Ascending aorta (tissue), 2 donors: ENCODE measurements at regions not wholly inside any gene's neighbourhood (a gene's known extent, or its start where the extent isn't known, plus 50 kb on each side); places are given as distances from the start of the nearest gene placed in this dataset.

ENCODE experiments used
- DNase-seq, 2 donors: peaks; one replicate each; pipeline ENCODE4 v3.0.0-alpha.2; 2019; ENCODE audit warnings: low spot score in 2 of 2
- H3K27ac ChIP-seq, 2 donors: fragments of 200-600 bp; sonication (generic); one replicate each; pipeline ENCODE4 v1.5.1; 2016 to 2017; ENCODE audit warnings: mild to moderate bottlenecking in 1 of 2
- H3K27me3 ChIP-seq: fragments of 200-600 bp; sonication (generic); one replicate; pipeline ENCODE4 v1.5.1; 2017
- H3K36me3 ChIP-seq, 2 donors: fragments of 200-600 bp; sonication (generic); one replicate each; pipeline ENCODE4 v1.5.1; 2016
- H3K4me1 ChIP-seq, 2 donors: fragments of 200-600 bp; sonication (generic); one replicate each; pipeline ENCODE4 v1.5.1; 2016 to 2017; ENCODE audit warnings: mild to moderate bottlenecking in 1 of 2
- H3K4me3 ChIP-seq, 2 donors: fragments of 200-600 bp; sonication (generic); one replicate each; pipeline ENCODE4 v1.5.1; 2016 to 2017; ENCODE audit warnings: mild to moderate bottlenecking in 1 of 2
- H3K9me3 ChIP-seq, 2 donors: fragments of 200-600 bp; sonication (generic); one replicate each; pipeline ENCODE4 v1.5.1; 2016
- intact Hi-C: fragments of 100-400 bp; cut with DNase I; formaldehyde crosslinking; loops from one replicate; pipeline ENCODE4 v1.15.1; 2023
- TF ChIP-seq, protein P1 (sequence below), 3 experiments: fragments of 200-600 bp in 2 of 3; fragments of 450-650 bp in 1 of 3; sonication (generic) in 2 of 3; IDR thresholded peaks; one replicate each; pipeline ENCODE4 v1.5.1; 2016 to 2019; ENCODE audit warnings: antibody characterized with exemption in 3 of 3, mild to moderate bottlenecking in 1 of 3, moderate library complexity in 1 of 3

DNA sequence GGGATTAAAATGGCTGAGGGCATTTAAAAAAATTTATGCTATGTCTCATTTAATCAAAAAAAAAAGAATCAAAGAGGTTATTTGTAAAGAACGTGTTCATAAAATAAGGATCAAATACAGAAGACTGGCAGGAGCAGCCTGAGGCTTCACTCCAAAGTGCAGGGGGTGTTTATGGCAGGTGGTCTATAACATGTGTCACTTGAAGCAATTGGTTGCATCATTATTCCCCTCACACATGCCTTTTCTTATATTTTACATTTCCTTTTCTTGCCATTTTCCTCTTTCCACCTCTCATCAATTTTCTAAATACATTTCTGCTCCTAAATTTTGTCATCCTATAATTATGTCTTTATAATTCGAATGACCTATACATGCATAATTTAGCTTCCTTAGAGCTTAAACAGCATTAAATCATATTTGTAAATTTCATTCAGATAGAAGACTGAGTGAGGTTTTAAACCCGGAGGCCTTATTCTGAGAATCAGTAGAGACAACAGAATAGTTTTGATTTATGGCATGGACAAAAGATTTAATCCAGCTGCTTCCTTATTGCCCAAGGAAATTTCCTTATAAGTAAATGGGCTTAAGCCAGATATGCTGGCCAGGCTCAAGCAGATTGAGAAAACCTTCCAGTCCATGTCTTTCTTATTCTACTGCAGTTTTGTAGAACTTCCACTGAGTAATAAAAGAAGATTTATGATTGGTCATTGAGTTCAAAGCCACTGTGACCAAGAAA lies 322.8 kb downstream of the TGFB2 start:
- no peak for DNase-seq
- Histone ChIP-seq H3K27ac (no peak overlapping the region), H3K36me3 (no peaks in the 10 kb centered on the region), H3K27me3 (no peaks in the 10 kb centered on the region), H3K4me3 (no peak overlapping the region), H3K9me3 (no peaks in the 10 kb centered on the region), H3K4me1 (no peaks in the 10 kb centered on the region)
- intact Hi-C loops = loop anchor here (10.0 kb wide), 1 partner anchor 323 kb away; the partner anchor contains the start of gene TGFB2
- TF ChIP-seq, protein P1, sequence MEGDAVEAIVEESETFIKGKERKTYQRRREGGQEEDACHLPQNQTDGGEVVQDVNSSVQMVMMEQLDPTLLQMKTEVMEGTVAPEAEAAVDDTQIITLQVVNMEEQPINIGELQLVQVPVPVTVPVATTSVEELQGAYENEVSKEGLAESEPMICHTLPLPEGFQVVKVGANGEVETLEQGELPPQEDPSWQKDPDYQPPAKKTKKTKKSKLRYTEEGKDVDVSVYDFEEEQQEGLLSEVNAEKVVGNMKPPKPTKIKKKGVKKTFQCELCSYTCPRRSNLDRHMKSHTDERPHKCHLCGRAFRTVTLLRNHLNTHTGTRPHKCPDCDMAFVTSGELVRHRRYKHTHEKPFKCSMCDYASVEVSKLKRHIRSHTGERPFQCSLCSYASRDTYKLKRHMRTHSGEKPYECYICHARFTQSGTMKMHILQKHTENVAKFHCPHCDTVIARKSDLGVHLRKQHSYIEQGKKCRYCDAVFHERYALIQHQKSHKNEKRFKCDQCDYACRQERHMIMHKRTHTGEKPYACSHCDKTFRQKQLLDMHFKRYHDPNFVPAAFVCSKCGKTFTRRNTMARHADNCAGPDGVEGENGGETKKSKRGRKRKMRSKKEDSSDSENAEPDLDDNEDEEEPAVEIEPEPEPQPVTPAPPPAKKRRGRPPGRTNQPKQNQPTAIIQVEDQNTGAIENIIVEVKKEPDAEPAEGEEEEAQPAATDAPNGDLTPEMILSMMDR (IDR thresholded peaks at IDR 0.05) = no peak

DNA sequence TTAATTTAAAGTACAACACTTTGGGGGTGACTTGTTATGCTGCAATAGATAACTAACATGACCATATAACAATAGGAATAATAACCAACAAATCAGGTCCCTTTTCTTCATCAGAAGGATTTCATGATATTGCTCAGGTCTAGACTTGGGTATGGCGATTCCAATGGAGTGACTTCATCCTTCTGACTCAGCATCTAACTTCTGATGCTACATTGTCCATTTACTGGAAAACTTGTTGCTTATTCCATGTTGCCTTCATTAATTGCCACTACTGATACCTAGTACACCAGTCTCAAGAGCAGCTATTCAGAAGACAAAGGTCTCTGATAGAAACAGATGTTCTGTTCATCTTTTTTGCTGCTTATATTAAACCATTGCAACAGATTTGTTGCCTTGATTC lies 324.3 kb downstream of the TGFB2 start:
- Histone ChIP-seq H3K9me3 (no peaks in the 10 kb centered on the region), H3K4me3 (no peak overlapping the region), H3K4me1 (no peaks in the 10 kb centered on the region), H3K27me3 (no peaks in the 10 kb centered on the region), H3K27ac (no peak overlapping the region), H3K36me3 (no peaks in the 10 kb centered on the region)
- no peak for DNase-seq
- TF ChIP-seq, protein P1 (IDR thresholded peaks at IDR 0.05) = no peak
- intact Hi-C loops = loop anchor here (10.0 kb wide), 1 partner anchor 325 kb away; the partner anchor contains the start of gene TGFB2

GRCh38 chr1:218670875-218671274 lies 325.7 kb downstream of the TGFB2 start:
- Histone ChIP-seq H3K27ac (no peak overlapping the region), H3K4me1 (no peaks in the 10 kb centered on the region), H3K4me3 (no peak overlapping the region), H3K36me3 (no peaks in the 10 kb centered on the region), H3K9me3 (no peaks in the 10 kb centered on the region), H3K27me3 (no peaks in the 10 kb centered on the region)
- intact Hi-C loops = no loop called here
- DNase-seq = no peak
- TF ChIP-seq, protein P1 (IDR thresholded peaks at IDR 0.05) = no peak

GRCh38 chr1:218671573-218671972 lies 326.4 kb downstream of the TGFB2 start:
- Histone ChIP-seq H3K4me3 (no peak overlapping the region), H3K4me1 (no peaks in the 10 kb centered on the region), H3K36me3 (no peaks in the 10 kb centered on the region), H3K27me3 (no peaks in the 10 kb centered on the region), H3K9me3 (no peaks in the 10 kb centered on the region), H3K27ac (no peak overlapping the region)
- intact Hi-C loops = no loop called here
- TF ChIP-seq, protein P1 (IDR thresholded peaks at IDR 0.05) = no peak
- no peak for DNase-seq

DNA sequence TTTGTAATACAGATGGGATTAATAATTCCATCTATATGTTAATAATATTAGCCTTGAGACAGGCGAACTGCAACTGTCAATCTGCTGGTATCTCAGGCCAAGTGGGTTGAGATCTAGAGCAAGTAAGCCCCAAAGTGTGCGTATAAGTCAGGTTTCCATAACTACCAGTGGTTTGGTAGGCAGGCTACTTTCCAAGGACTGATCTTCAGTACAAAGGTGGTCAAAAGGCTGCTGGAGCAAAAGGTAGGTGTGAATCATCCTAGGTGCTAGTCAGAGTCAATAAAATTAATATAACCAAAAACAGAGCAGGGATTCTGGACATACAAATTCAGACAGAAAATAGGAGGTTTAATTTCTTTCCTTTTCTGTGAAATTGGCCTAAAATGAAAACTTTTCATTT lies 328.0 kb downstream of the TGFB2 start:
- Histone ChIP-seq H3K9me3 (no peaks in the 10 kb centered on the region), H3K27me3 (no peaks in the 10 kb centered on the region), H3K27ac (no peak overlapping the region), H3K4me1 (no peaks in the 10 kb centered on the region), H3K36me3 (no peaks in the 10 kb centered on the region), H3K4me3 (no peak overlapping the region)
- TF ChIP-seq, protein P1 (IDR thresholded peaks at IDR 0.05) = no peak
- intact Hi-C loops = no loop called here
- DNase-seq = no peak
